ENCODE measurements at regions not wholly inside any gene's neighbourhood (a gene's known extent, or its start where the extent isn't known, plus 50 kb on each side); places are given as distances from the start of the nearest gene placed in this dataset.

GRCh38 chr2:193476171-193476800 lies 1281.6 kb upstream of the TMEFF2 start:
- ChIA-PET CTCF (no interaction called here), POLR2A (no interaction called here)
- DNase-seq (ENCODE audit: low read depth, low spot score) = no peak
- H3K4me3 ChIP-seq (ENCODE audit: low read depth, low read length) = no peak overlapping the region
- no peak for TF ChIP-seq CTCF (IDR thresholded peaks at IDR 0.05; ENCODE audit: insufficient read depth, low read length, missing control alignments)

- DNase-seq (ENCODE audit: low read depth, low spot score) = no peak
- TF ChIP-seq CTCF (IDR thresholded peaks at IDR 0.05; ENCODE audit: insufficient read depth, low read length, missing control alignments) = no peak
- H3K4me3 ChIP-seq (ENCODE audit: low read depth, low read length) = no peak overlapping the region
- ChIA-PET CTCF (no interaction called here), POLR2A (no interaction called here)
Measured at GRCh38 chr2:193475038-193475437, 1280.3 kb upstream of the TMEFF2 start.

- POLR2A ChIA-PET = no interaction called here
- CTCF ChIA-PET = no interaction called here
- H3K4me3 ChIP-seq (ENCODE audit: low read depth, low read length) = no peak overlapping the region
- no peak for TF ChIP-seq CTCF (IDR thresholded peaks at IDR 0.05; ENCODE audit: insufficient read depth, low read length, missing control alignments)
- DNase-seq (ENCODE audit: low read depth, low spot score) = no peak
Measured at GRCh38 chr2:193469251-193469650, 1274.5 kb upstream of the TMEFF2 start.

DNA sequence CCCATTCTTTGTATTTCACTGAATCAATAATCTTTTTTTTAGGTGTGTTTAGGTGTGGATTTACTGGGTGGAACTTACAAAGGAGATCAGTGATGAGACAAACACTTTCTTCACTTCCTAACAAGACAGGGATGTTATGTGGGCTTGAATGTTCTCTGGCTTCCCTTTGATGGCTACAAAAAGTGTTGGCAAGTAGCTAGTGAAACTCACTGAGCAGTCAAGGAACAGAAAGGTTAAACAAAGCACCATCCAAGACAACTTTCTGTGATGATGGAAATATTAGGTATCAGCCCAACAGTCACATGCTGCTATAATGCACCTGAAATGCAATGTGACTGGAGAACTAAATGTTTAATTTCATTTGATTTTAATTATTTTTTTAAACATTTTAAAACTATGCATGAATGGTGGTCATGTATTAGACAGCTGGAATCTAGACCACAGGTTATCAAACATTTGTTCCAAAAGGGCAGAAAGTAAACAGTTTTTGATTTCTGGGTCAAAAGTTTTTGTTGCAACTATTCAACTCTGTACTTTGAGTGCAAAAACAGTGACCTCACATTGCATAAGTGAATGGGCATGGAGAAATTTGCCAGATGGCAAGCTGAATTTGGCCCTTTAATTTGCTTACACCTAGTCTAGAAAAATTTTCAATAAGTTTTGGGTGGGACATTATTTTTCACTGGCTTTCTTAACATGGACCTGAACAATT lies 1272.7 kb upstream of the TMEFF2 start:
- H3K4me3 ChIP-seq (ENCODE audit: low read depth, low read length) = no peak overlapping the region
- DNase-seq (ENCODE audit: low read depth, low spot score) = no peak
- POLR2A ChIA-PET = no interaction called here
- no peak for TF ChIP-seq CTCF (IDR thresholded peaks at IDR 0.05; ENCODE audit: insufficient read depth, low read length, missing control alignments)
- CTCF ChIA-PET = no interaction called here

GRCh38 chr2:193463011-193463410 lies 1268.3 kb upstream of the TMEFF2 start:
- no peak for TF ChIP-seq CTCF (IDR thresholded peaks at IDR 0.05; ENCODE audit: insufficient read depth, low read length, missing control alignments)
- POLR2A ChIA-PET = no interaction called here
- H3K4me3 ChIP-seq (ENCODE audit: low read depth, low read length) = no peak overlapping the region
- CTCF ChIA-PET = no interaction called here
- DNase-seq (ENCODE audit: low read depth, low spot score) = no peak

DNA sequence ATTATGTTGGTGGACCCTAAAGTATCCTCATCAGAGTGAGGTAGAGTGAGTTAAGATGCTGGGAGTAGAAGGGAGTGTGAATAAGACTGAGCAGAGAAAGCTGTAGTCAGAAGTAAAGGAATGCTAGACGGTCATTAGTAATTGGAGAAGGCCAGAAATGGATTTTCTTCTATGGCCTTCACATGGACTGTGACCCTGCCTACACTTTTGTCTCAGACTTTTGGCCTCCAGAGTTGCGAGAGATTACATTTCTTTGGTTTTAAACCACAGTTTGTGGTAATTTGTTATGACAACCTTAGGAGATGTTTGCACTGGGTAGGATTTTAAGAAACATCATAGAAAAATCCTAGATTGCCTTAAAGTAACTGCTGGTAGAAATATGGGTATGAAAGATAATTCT lies 1267.7 kb upstream of the TMEFF2 start:
- DNase-seq (ENCODE audit: low read depth, low spot score) = no peak
- TF ChIP-seq CTCF (IDR thresholded peaks at IDR 0.05; ENCODE audit: insufficient read depth, low read length, missing control alignments) = no peak
- CTCF ChIA-PET = no interaction called here
- H3K4me3 ChIP-seq (ENCODE audit: low read depth, low read length) = no peak overlapping the region
- POLR2A ChIA-PET = no interaction called here

Measured in AG04449 (cell line).